ENCODE measurements at regions not wholly inside any gene's neighbourhood (a gene's known extent, or its start where the extent isn't known, plus 50 kb on each side); places are given as distances from the start of the nearest gene placed in this dataset.

DNA sequence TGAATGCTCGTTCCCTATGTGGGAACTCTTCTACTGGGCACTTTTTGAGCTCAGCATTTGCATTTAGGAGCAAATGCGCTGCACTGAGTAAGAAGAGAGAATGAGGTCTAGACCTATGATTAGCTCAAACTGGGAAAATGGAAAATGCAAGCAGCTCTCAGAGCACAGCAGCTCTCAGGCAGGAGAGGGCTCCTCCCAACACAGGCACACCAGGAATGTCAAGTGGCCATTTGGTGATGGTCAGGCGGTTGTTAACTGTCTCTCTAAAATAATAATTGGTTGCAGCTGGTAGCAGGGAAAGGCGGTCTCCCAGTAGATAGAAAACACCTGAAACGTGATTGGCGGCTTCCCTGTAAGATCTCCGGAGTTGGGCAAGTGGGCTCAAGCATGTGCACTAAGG is 162.0 kb upstream of the ECI2 start:
- Histone ChIP-seq H3K27ac (ENCODE audit: low read length) (no peak overlapping the region), H3K9me3 (ENCODE audit: control insufficient read depth in 1 of 2, low read length in 2 of 2) (peaks cover 0 to 3% of the 10 kb centered on the region in 2 donors), H3K36me3 (ENCODE audit: control insufficient read depth in 1 of 2, insufficient read depth in 2 of 2, low read length in 2 of 2) (no peaks in the 10 kb centered on the region), H3K4me1 (ENCODE audit: control insufficient read depth in 1 of 2, insufficient read depth in 2 of 2, low read length in 2 of 2) (no peaks in the 10 kb centered on the region), H3K4me3 (ENCODE audit: low read depth in 1 of 2, low read length in 2 of 2) (no peak overlapping the region), H3K27me3 (ENCODE audit: low read depth, low read length) (no peaks in the 10 kb centered on the region)

GRCh38 chr6:4296552-4296951 is 161.2 kb upstream of the ECI2 start:
- Histone ChIP-seq H3K9me3 (ENCODE audit: control insufficient read depth in 1 of 2, low read length in 2 of 2) (peaks cover 0 to 3% of the 10 kb centered on the region in 2 donors), H3K4me3 (ENCODE audit: low read depth in 1 of 2, low read length in 2 of 2) (no peak overlapping the region), H3K27ac (ENCODE audit: low read length) (no peak overlapping the region), H3K4me1 (ENCODE audit: control insufficient read depth in 1 of 2, insufficient read depth in 2 of 2, low read length in 2 of 2) (no peaks in the 10 kb centered on the region), H3K27me3 (ENCODE audit: low read depth, low read length) (no peaks in the 10 kb centered on the region), H3K36me3 (ENCODE audit: control insufficient read depth in 1 of 2, insufficient read depth in 2 of 2, low read length in 2 of 2) (no peaks in the 10 kb centered on the region)

DNA sequence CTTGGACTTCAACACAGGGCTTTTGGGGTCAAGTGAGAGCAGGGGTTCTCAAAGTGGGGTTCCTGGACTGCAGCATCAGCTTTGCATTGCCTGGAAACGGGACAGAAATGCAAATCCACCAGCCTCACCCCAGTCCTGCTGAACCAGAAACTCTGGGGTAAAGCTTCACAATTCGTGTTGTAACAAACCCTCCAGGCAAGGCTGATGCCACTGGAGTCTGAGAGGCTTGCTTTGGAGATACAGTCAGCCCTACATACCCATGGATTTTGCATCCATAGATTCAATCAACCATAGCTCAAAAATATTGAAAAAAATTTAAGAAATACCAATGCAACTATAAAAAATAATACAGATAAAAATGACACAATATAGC is 160.4 kb upstream of the ECI2 start:
- H3K9me3 ChIP-seq (ENCODE audit: control insufficient read depth in 1 of 2, low read length in 2 of 2), result peaks cover 0 to 3% of the 10 kb centered on the region in 2 donors
- H3K4me1 ChIP-seq (ENCODE audit: control insufficient read depth in 1 of 2, insufficient read depth in 2 of 2, low read length in 2 of 2), result no peaks in the 10 kb centered on the region
- H3K36me3 ChIP-seq (ENCODE audit: control insufficient read depth in 1 of 2, insufficient read depth in 2 of 2, low read length in 2 of 2), result no peaks in the 10 kb centered on the region
- no peak overlapping the region for H3K27ac ChIP-seq (ENCODE audit: low read length)
- H3K27me3 ChIP-seq (ENCODE audit: low read depth, low read length), result no peaks in the 10 kb centered on the region
- no peak overlapping the region for H3K4me3 ChIP-seq (ENCODE audit: low read depth in 1 of 2, low read length in 2 of 2)

DNA sequence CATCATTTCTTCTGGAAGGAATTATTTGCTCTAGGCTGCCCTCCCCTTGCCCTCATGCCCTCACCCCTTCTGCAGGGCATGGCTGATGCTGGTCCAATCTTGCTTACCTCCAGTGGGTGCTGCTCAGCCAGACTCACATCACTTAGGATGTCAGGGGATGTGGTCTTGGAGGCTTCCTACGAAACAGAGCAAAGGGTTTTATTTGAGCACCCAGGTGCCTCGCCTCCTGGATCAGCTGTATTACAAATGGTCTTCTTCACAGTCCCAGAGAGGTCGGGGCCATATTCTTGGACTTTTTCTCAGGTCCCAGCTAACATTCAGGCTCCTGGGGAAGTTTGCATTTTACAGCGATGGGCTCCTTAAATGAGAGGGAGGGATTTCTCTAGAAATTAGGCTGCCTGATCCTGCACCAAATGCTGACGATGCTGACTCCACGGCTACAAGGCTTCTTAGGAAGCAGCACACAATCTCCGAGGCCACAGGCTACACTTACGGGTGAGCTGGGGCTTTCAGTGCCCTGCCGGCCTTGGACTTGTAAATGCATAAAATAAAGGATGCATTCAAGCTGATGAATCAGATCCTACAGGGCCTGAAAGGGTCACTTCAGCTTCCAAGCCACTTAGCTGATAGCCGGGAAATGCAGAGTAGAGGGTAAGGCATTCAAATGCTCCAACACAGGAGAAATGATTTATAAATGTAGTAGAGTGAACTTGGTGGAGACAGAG is 159.8 kb upstream of the ECI2 start:
- Histone ChIP-seq H3K9me3 (ENCODE audit: control insufficient read depth in 1 of 2, low read length in 2 of 2) (peaks cover 0 to 3% of the 10 kb centered on the region in 2 donors), H3K4me3 (ENCODE audit: low read depth in 1 of 2, low read length in 2 of 2) (no peak overlapping the region), H3K27ac (ENCODE audit: low read length) (no peak overlapping the region), H3K36me3 (ENCODE audit: control insufficient read depth in 1 of 2, insufficient read depth in 2 of 2, low read length in 2 of 2) (no peaks in the 10 kb centered on the region), H3K27me3 (ENCODE audit: low read depth, low read length) (no peaks in the 10 kb centered on the region), H3K4me1 (ENCODE audit: control insufficient read depth in 1 of 2, insufficient read depth in 2 of 2, low read length in 2 of 2) (no peaks in the 10 kb centered on the region)

GRCh38 chr6:4294636-4295035 is 159.3 kb upstream of the ECI2 start:
- Histone ChIP-seq H3K27ac (ENCODE audit: low read length) (no peak overlapping the region), H3K4me3 (ENCODE audit: low read depth in 1 of 2, low read length in 2 of 2) (no peak overlapping the region), H3K4me1 (ENCODE audit: control insufficient read depth in 1 of 2, insufficient read depth in 2 of 2, low read length in 2 of 2) (no peaks in the 10 kb centered on the region), H3K9me3 (ENCODE audit: control insufficient read depth in 1 of 2, low read length in 2 of 2) (peaks cover 0 to 3% of the 10 kb centered on the region in 2 donors), H3K36me3 (ENCODE audit: control insufficient read depth in 1 of 2, insufficient read depth in 2 of 2, low read length in 2 of 2) (no peaks in the 10 kb centered on the region), H3K27me3 (ENCODE audit: low read depth, low read length) (no peaks in the 10 kb centered on the region)

GRCh38 chr6:4291453-4292403 is 156.4 kb upstream of the ECI2 start:
- Histone ChIP-seq H3K4me1 (ENCODE audit: control insufficient read depth in 1 of 2, insufficient read depth in 2 of 2, low read length in 2 of 2) (no peaks in the 10 kb centered on the region), H3K27ac (ENCODE audit: low read length) (no peak overlapping the region), H3K9me3 (ENCODE audit: control insufficient read depth in 1 of 2, low read length in 2 of 2) (no peaks in the 10 kb centered on the region), H3K4me3 (ENCODE audit: low read depth in 1 of 2, low read length in 2 of 2) (no peak overlapping the region), H3K36me3 (ENCODE audit: control insufficient read depth in 1 of 2, insufficient read depth in 2 of 2, low read length in 2 of 2) (no peaks in the 10 kb centered on the region), H3K27me3 (ENCODE audit: low read depth, low read length) (no peaks in the 10 kb centered on the region)

GRCh38 chr6:4289770-4290320 is 154.5 kb upstream of the ECI2 start:
- Histone ChIP-seq H3K4me3 (ENCODE audit: low read depth in 1 of 2, low read length in 2 of 2) (no peak overlapping the region), H3K9me3 (ENCODE audit: control insufficient read depth in 1 of 2, low read length in 2 of 2) (no peaks in the 10 kb centered on the region)

DNA sequence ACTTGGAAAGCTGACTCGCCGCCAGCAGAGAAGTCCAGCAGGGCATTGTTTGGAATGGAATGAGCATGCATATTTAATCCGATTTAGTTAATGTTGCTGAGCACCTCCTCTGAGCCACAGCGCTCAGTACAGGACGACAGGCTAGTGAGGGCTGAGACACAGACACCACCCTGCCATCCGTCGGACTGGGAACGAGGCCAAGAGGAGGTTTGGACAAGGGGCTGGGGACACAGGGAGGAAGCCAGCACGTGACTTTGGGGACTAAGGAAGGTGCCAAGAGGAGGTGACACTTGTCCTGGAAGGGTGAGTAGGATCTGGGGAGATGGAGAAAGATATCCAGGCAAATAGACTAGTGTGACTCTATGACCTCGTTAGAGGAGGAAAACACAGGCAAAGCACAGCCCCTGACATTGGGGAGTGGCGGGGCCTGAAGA is 152.5 kb upstream of the ECI2 start:
- Histone ChIP-seq H3K9me3 (ENCODE audit: control insufficient read depth in 1 of 2, low read length in 2 of 2) (no peaks in the 10 kb centered on the region), H3K4me3 (ENCODE audit: low read depth in 1 of 2, low read length in 2 of 2) (no peak overlapping the region), H3K27me3 (ENCODE audit: low read depth, low read length) (no peaks in the 10 kb centered on the region), H3K4me1 (ENCODE audit: control insufficient read depth in 1 of 2, insufficient read depth in 2 of 2, low read length in 2 of 2) (no peaks in the 10 kb centered on the region), H3K36me3 (ENCODE audit: control insufficient read depth in 1 of 2, insufficient read depth in 2 of 2, low read length in 2 of 2) (no peaks in the 10 kb centered on the region), H3K27ac (ENCODE audit: low read length) (no peak overlapping the region)

More at GRCh38 chr6:4289770-4290320, 154.5 kb upstream of the ECI2 start:
- Histone ChIP-seq H3K27me3 (ENCODE audit: low read depth, low read length) (no peaks in the 10 kb centered on the region), H3K27ac (ENCODE audit: low read length) (no peak overlapping the region), H3K36me3 (ENCODE audit: control insufficient read depth in 1 of 2, insufficient read depth in 2 of 2, low read length in 2 of 2) (no peaks in the 10 kb centered on the region), H3K4me1 (ENCODE audit: control insufficient read depth in 1 of 2, insufficient read depth in 2 of 2, low read length in 2 of 2) (no peaks in the 10 kb centered on the region)

GRCh38 chr6:4287372-4287771 is 152.0 kb upstream of the ECI2 start:
- H3K36me3 ChIP-seq (ENCODE audit: control insufficient read depth in 1 of 2, insufficient read depth in 2 of 2, low read length in 2 of 2), result no peaks in the 10 kb centered on the region
- H3K4me3 ChIP-seq (ENCODE audit: low read depth in 1 of 2, low read length in 2 of 2), result no peak overlapping the region
- H3K4me1 ChIP-seq (ENCODE audit: control insufficient read depth in 1 of 2, insufficient read depth in 2 of 2, low read length in 2 of 2), result no peaks in the 10 kb centered on the region
- no peaks in the 10 kb centered on the region for H3K9me3 ChIP-seq (ENCODE audit: control insufficient read depth in 1 of 2, low read length in 2 of 2)
- H3K27me3 ChIP-seq (ENCODE audit: low read depth, low read length), result no peaks in the 10 kb centered on the region
- no peak overlapping the region for H3K27ac ChIP-seq (ENCODE audit: low read length)

DNA sequence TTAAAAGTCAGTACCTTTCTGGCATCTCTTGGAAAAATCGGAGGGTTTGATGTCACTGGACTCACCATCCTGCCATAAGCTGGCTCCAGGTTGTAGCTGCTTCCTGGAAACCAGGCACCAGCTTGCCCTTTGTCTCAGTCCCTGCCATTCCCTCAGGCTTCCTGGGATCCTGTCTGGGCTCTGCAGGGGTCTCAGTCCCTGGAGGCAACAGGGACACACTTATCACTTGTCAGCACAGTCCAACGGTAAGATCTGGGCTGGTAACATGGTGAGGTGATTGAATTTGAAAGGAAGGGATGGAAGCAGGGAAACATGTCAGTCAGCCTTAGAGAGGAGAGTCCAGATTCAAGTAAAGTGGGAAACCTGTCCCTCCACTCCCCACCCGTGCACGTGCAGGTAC is 147.6 kb upstream of the ECI2 start:
- no peaks in the 10 kb centered on the region for H3K36me3 ChIP-seq (ENCODE audit: control insufficient read depth in 1 of 2, insufficient read depth in 2 of 2, low read length in 2 of 2)
- H3K27me3 ChIP-seq (ENCODE audit: low read depth, low read length), result no peaks in the 10 kb centered on the region
- no peak overlapping the region for H3K27ac ChIP-seq (ENCODE audit: low read length)
- H3K4me3 ChIP-seq (ENCODE audit: low read depth in 1 of 2, low read length in 2 of 2), result no peak overlapping the region
- peaks cover 0 to 6% of the 10 kb centered on the region in 2 donors for H3K4me1 ChIP-seq (ENCODE audit: control insufficient read depth in 1 of 2, insufficient read depth in 2 of 2, low read length in 2 of 2)
- no peaks in the 10 kb centered on the region for H3K9me3 ChIP-seq (ENCODE audit: control insufficient read depth in 1 of 2, low read length in 2 of 2)

Data from muscle layer of duodenum (tissue), 2 donors.